Suprapubic skin (tissue), 4 donors: ENCODE measurements at regions not wholly inside any gene's neighbourhood (a gene's known extent, or its start where the extent isn't known, plus 50 kb on each side); places are given as distances from the start of the nearest gene placed in this dataset.

Experiments used
- DNase-seq, 2 donors: peaks; one replicate each; pipeline ENCODE4 v3.0.0-alpha.2; 2019; ENCODE audit warnings: low spot score in 2 of 2
- H3K27ac ChIP-seq: fragments of 200-600 bp; sonication (generic); one replicate; pipeline ENCODE4 v1.5.1; 2019
- H3K27me3 ChIP-seq: fragments of 200-600 bp; sonication (generic); one replicate; pipeline ENCODE4 v1.5.1; 2019
- H3K36me3 ChIP-seq: fragments of 200-600 bp; sonication (generic); one replicate; pipeline ENCODE4 v1.5.1; 2019
- H3K4me1 ChIP-seq: fragments of 200-600 bp; sonication (generic); one replicate; pipeline ENCODE4 v1.5.1; 2019
- H3K4me3 ChIP-seq: fragments of 200-600 bp; sonication (generic); one replicate; pipeline ENCODE4 v1.5.1; 2019; ENCODE audit warnings: mild to moderate bottlenecking
- H3K9me3 ChIP-seq: fragments of 200-600 bp; sonication (generic); one replicate; pipeline ENCODE4 v1.5.1; 2019
- CTCF ChIP-seq, 2 donors: fragments of 200-600 bp in 1 of 2; fragments of 450-650 bp in 1 of 2; sonication (generic) in 1 of 2; IDR thresholded peaks; one replicate each; pipeline ENCODE4 v1.5.1; 2016 to 2019; ENCODE audit warnings: antibody characterized with exemption in 2 of 2, mild to moderate bottlenecking in 1 of 2, moderate library complexity in 1 of 2
- EP300 ChIP-seq: sonication (generic); formaldehyde crosslinking; IDR thresholded peaks from one replicate; pipeline ENCODE4 v1.6.1; 2017; ENCODE audit warnings: antibody characterized with exemption
- POLR2A ChIP-seq, 2 donors: fragments of 450-650 bp; IDR thresholded peaks; one replicate each; pipeline ENCODE4 v1.6.1; 2017; ENCODE audit warnings: antibody characterized with exemption in 2 of 2, mild to moderate bottlenecking in 2 of 2, moderate library complexity in 2 of 2
- POLR2AphosphoS5 ChIP-seq, 3 donors: sonication (generic); formaldehyde crosslinking; IDR thresholded peaks; one replicate each; pipeline ENCODE4 v1.6.1; 2017; ENCODE audit warnings: antibody characterized with exemption in 3 of 3
- WGBS: methylation state at CpG from one replicate; pipeline ENCODE4 v1.1.5; 2018; 5-methylcytosine and 5-hydroxymethylcytosine counted together

- no peak for TF ChIP-seq EP300
- TF ChIP-seq POLR2AphosphoS5 (IDR thresholded peaks at IDR 0.05), result no peak
- TF ChIP-seq POLR2A (IDR thresholded peaks at IDR 0.05), result no peak
- no peak for TF ChIP-seq CTCF (IDR thresholded peaks at IDR 0.05)
- no peak for DNase-seq
Observed at GRCh38 chr18:1267021-1267420, 362.4 kb downstream of the ADCYAP1 start.

GRCh38 chr18:1270081-1270480 is 365.4 kb downstream of the ADCYAP1 start:
- no peak overlapping the region for H3K4me3 ChIP-seq
- TF ChIP-seq POLR2AphosphoS5 (IDR thresholded peaks at IDR 0.05), result no peak
- H3K4me1 ChIP-seq, result no peaks in the 10 kb centered on the region
- no peaks in the 10 kb centered on the region for H3K27me3 ChIP-seq
- H3K27ac ChIP-seq, result no peak overlapping the region
- DNase-seq, result no peak
- 74% methylated on average over 2 of the region's 2 CpGs for WGBS
- no peaks in the 10 kb centered on the region for H3K36me3 ChIP-seq
- H3K9me3 ChIP-seq, result no peaks in the 10 kb centered on the region

More at GRCh38 chr18:1267021-1267420, 362.4 kb downstream of the ADCYAP1 start:
- WGBS, result 48% methylated on average over 2 of the region's 2 CpGs
- Histone ChIP-seq H3K4me3 (no peak overlapping the region), H3K36me3 (no peaks in the 10 kb centered on the region), H3K27ac (no peak overlapping the region), H3K9me3 (peaks cover 3% of the 10 kb centered on the region), H3K27me3 (no peaks in the 10 kb centered on the region), H3K4me1 (no peaks in the 10 kb centered on the region)

- WGBS, result 59% methylated on average over 2 of the region's 2 CpGs
- H3K9me3 ChIP-seq, result peaks cover 5% of the 10 kb centered on the region
- no peak overlapping the region for H3K4me3 ChIP-seq
- TF ChIP-seq EP300 (no peak), POLR2AphosphoS5 (IDR thresholded peaks at IDR 0.05) (no peak), POLR2A (IDR thresholded peaks at IDR 0.05) (no peak), CTCF (IDR thresholded peaks at IDR 0.05) (no peak)
- H3K27ac ChIP-seq, result no peak overlapping the region
- H3K27me3 ChIP-seq, result no peaks in the 10 kb centered on the region
- DNase-seq, result no peak
- H3K4me1 ChIP-seq, result no peaks in the 10 kb centered on the region
- no peaks in the 10 kb centered on the region for H3K36me3 ChIP-seq
Observed at GRCh38 chr18:1273469-1273868, 368.8 kb downstream of the ADCYAP1 start.

- Histone ChIP-seq H3K9me3 (no peaks in the 10 kb centered on the region), H3K4me3 (no peak overlapping the region), H3K27ac (no peak overlapping the region), H3K27me3 (no peaks in the 10 kb centered on the region), H3K36me3 (no peaks in the 10 kb centered on the region), H3K4me1 (no peaks in the 10 kb centered on the region)
- TF ChIP-seq CTCF (IDR thresholded peaks at IDR 0.05), result no peak
- no peak for TF ChIP-seq POLR2A (IDR thresholded peaks at IDR 0.05)
- no peak for TF ChIP-seq POLR2AphosphoS5 (IDR thresholded peaks at IDR 0.05)
- no peak for TF ChIP-seq EP300
- DNase-seq, result no peak
Observed at GRCh38 chr18:1292167-1292566, 387.5 kb downstream of the ADCYAP1 start.

GRCh38 chr18:1294229-1294628 is 389.6 kb downstream of the ADCYAP1 start:
- H3K4me1 ChIP-seq, result no peaks in the 10 kb centered on the region
- no peaks in the 10 kb centered on the region for H3K36me3 ChIP-seq
- H3K4me3 ChIP-seq, result no peak overlapping the region
- WGBS, result 69% methylated on average over 4 of the region's 4 CpGs
- no peaks in the 10 kb centered on the region for H3K9me3 ChIP-seq
- no peak for DNase-seq
- H3K27ac ChIP-seq, result no peak overlapping the region
- no peaks in the 10 kb centered on the region for H3K27me3 ChIP-seq
- TF ChIP-seq EP300, result no peak
- no peak for TF ChIP-seq POLR2A (IDR thresholded peaks at IDR 0.05)
- TF ChIP-seq CTCF (IDR thresholded peaks at IDR 0.05), result no peak
- no peak for TF ChIP-seq POLR2AphosphoS5 (IDR thresholded peaks at IDR 0.05)

- TF ChIP-seq POLR2A (IDR thresholded peaks at IDR 0.05) (no peak), EP300 (no peak), CTCF (IDR thresholded peaks at IDR 0.05) (no peak), POLR2AphosphoS5 (IDR thresholded peaks at IDR 0.05) (no peak)
- H3K4me1 ChIP-seq, result no peaks in the 10 kb centered on the region
- no peaks in the 10 kb centered on the region for H3K27me3 ChIP-seq
- WGBS, result 82% methylated on average over 6 of the region's 6 CpGs
- no peak overlapping the region for H3K27ac ChIP-seq
- no peaks in the 10 kb centered on the region for H3K9me3 ChIP-seq
- no peak for DNase-seq
- no peaks in the 10 kb centered on the region for H3K36me3 ChIP-seq
- no peak overlapping the region for H3K4me3 ChIP-seq
Observed at GRCh38 chr18:1296237-1296636, 391.6 kb downstream of the ADCYAP1 start.
